ENCODE measurements at regions not wholly inside any gene's neighbourhood (a gene's known extent, or its start where the extent isn't known, plus 50 kb on each side); places are given as distances from the start of the nearest gene placed in this dataset.

GRCh38 chr17:5813357-5813756 lies 229.0 kb upstream of the NLRP1 start:
- ChIA-PET CTCF (no interaction called here), POLR2A (no interaction called here)

GRCh38 chr17:5815396-5815795 lies 231.1 kb upstream of the NLRP1 start:
- CTCF ChIA-PET: no interaction called here
- POLR2A ChIA-PET: no interaction called here

GRCh38 chr17:5816491-5817070 lies 232.3 kb upstream of the NLRP1 start:
- ChIA-PET POLR2A (no interaction called here), CTCF (no interaction called here)

GRCh38 chr17:5817475-5818395 lies 233.4 kb upstream of the NLRP1 start:
- ChIA-PET POLR2A (no interaction called here), CTCF (no interaction called here)

- POLR2A ChIA-PET: no interaction called here
- CTCF ChIA-PET: no interaction called here
Measured at GRCh38 chr17:5819396-5819795, 235.1 kb upstream of the NLRP1 start.

- ChIA-PET CTCF (no interaction called here), POLR2A (no interaction called here)
Measured at GRCh38 chr17:5819921-5820685, 235.8 kb upstream of the NLRP1 start.

- CTCF ChIA-PET: no interaction called here
Measured at GRCh38 chr17:5820721-5821456, 236.6 kb upstream of the NLRP1 start.

GRCh38 chr17:5821803-5822202 lies 237.5 kb upstream of the NLRP1 start:
- CTCF ChIA-PET: no interaction called here
- POLR2A ChIA-PET: no interaction called here

More at GRCh38 chr17:5820721-5821456, 236.6 kb upstream of the NLRP1 start:
- POLR2A ChIA-PET: no interaction called here

GRCh38 chr17:5822281-5823060 lies 238.2 kb upstream of the NLRP1 start:
- POLR2A ChIA-PET: no interaction called here

GRCh38 chr17:5823219-5823618 lies 238.9 kb upstream of the NLRP1 start:
- CTCF ChIA-PET: no interaction called here
- POLR2A ChIA-PET: interaction anchor here (0.7 kb wide), 1 partner anchor 778 kb away, joined by 4 read pairs; no protein-coding TSS in a partner anchor

More at GRCh38 chr17:5822281-5823060, 238.2 kb upstream of the NLRP1 start:
- CTCF ChIA-PET: no interaction called here

- CTCF ChIA-PET: no interaction called here
- POLR2A ChIA-PET: no interaction called here
Measured at GRCh38 chr17:5825717-5826330, 241.5 kb upstream of the NLRP1 start.

GRCh38 chr17:5826384-5826783 lies 242.1 kb upstream of the NLRP1 start:
- ChIA-PET CTCF (no interaction called here), POLR2A (no interaction called here)

GRCh38 chr17:5830921-5831320 lies 239.3 kb upstream of the WSCD1 start:
- CTCF ChIA-PET: no interaction called here
- POLR2A ChIA-PET: no interaction called here

GRCh38 chr17:5832886-5833285 lies 237.3 kb upstream of the WSCD1 start:
- CTCF ChIA-PET: no interaction called here
- POLR2A ChIA-PET: no interaction called here

GRCh38 chr17:5837055-5837491 lies 233.1 kb upstream of the WSCD1 start:
- ChIA-PET POLR2A (no interaction called here), CTCF (no interaction called here)

GRCh38 chr17:5838661-5839300 lies 231.4 kb upstream of the WSCD1 start:
- ChIA-PET POLR2A (no interaction called here), CTCF (no interaction called here)

- CTCF ChIA-PET: no interaction called here
Measured at GRCh38 chr17:5840811-5841446, 229.2 kb upstream of the WSCD1 start.

GRCh38 chr17:5841862-5842261 lies 228.3 kb upstream of the WSCD1 start:
- ChIA-PET CTCF (no interaction called here), POLR2A (no interaction called here)

More at GRCh38 chr17:5840811-5841446, 229.2 kb upstream of the WSCD1 start:
- POLR2A ChIA-PET: no interaction called here
